SK-N-SH (cell line): ENCODE measurements at regions not wholly inside any gene's neighbourhood (a gene's known extent, or its start where the extent isn't known, plus 50 kb on each side); places are given as distances from the start of the nearest gene placed in this dataset.

Experiments
- CTCF ChIP-seq: fragments of 200-600 bp; sonication (generic); IDR thresholded peaks from 2 replicates; pipeline ENCODE4 v1.6.1; 2017; ENCODE audit warnings: antibody characterized with exemption, mild to moderate bottlenecking, moderate library complexity
- GABPA ChIP-seq: IDR thresholded peaks from 2 replicates; pipeline ENCODE4 v1.4.0; 2012; ENCODE audit warnings: low read depth, mild to moderate bottlenecking
- POLR2AphosphoS5 ChIP-seq: IDR thresholded peaks from 2 replicates; pipeline ENCODE4 v1.6.1; 2012; ENCODE audit warnings: low read depth, low read length
- RAD21 ChIP-seq: IDR thresholded peaks from 2 replicates; pipeline ENCODE4 v1.6.1; 2012; ENCODE audit warnings: mild to moderate bottlenecking, low read length
- SMC3 ChIP-seq: IDR thresholded peaks from 2 replicates; pipeline ENCODE4 v1.6.1; 2012; ENCODE audit warnings: low read depth, low read length, improper control_type of control experiment

DNA sequence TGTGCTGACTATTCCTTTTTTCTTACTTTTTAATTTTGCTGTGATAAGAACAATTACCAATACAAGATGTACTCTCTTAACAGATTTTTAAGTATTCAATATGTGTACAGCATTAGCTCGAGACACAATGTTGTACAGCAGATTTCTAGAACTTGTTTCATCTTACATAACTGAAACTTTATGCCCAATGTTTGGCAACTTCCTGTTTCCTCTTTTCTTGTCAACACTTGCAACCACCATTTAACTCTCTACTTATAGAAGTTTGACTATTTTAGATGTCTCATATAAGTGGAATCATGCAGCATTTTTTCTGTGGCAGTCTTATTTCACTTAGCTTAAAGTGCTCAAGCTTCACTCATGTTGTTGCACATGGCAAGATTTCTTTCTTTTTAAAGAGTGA is 1426.8 kb downstream of the SLITRK5 start:
- TF ChIP-seq GABPA (no peak), CTCF (no peak), POLR2AphosphoS5 (no peak), SMC3 (no peak), RAD21 (no peak)
